Activated CD8-positive, alpha-beta T cell treated with anti-CD3 and anti-CD28 coated beads for 36 hours (primary cell): ENCODE measurements at regions not wholly inside any gene's neighbourhood (a gene's known extent, or its start where the extent isn't known, plus 50 kb on each side); places are given as distances from the start of the nearest gene placed in this dataset.

Experiments
- ATAC-seq: fragments of 200-7000 bp; cut with Tn5 transposase; one replicate; pipeline ENCODE4 v1.10.0; 2021; ENCODE audit warnings: mild to moderate bottlenecking, moderate library complexity
- CTCF ChIA-PET: fragments of 350-600 bp; sonication (Branson Sonifier 250); formaldehyde crosslinking; loops from one replicate; lab custom pipeline; 2021; ENCODE audit warnings: antibody characterized with exemption; lab: Charles Lee
- POLR2A ChIA-PET: fragments of 350-600 bp; sonication (Branson Sonifier 250); formaldehyde crosslinking; loops from one replicate; lab custom pipeline; 2021; ENCODE audit warnings: antibody characterized with exemption; lab: Charles Lee
- DNase-seq: peaks from one replicate; pipeline ENCODE4 v3.0.0-alpha.2; 2020
- H3K27ac Mint-ChIP-seq: one replicate; pipeline ENCODE4 v1.8.0; 2021; ENCODE audit warnings: mild to moderate bottlenecking, mixed read lengths
- H3K27me3 Mint-ChIP-seq: one replicate; pipeline ENCODE4 v1.8.0; 2021; ENCODE audit warnings: mixed read lengths
- H3K36me3 Mint-ChIP-seq: one replicate; pipeline ENCODE4 v1.8.0; 2021; ENCODE audit warnings: low read depth, mixed read lengths
- H3K4me1 Mint-ChIP-seq: one replicate; pipeline ENCODE4 v1.8.0; 2021; ENCODE audit warnings: low read depth, mixed read lengths
- H3K4me3 Mint-ChIP-seq: one replicate; pipeline ENCODE4 v1.8.0; 2021; ENCODE audit warnings: mild to moderate bottlenecking, moderate library complexity, mixed read lengths
- H3K9me3 Mint-ChIP-seq: one replicate; pipeline ENCODE4 v1.8.0; 2021; ENCODE audit warnings: mixed read lengths
- CTCF ChIP-seq: fragments of 200-600 bp; IDR thresholded peaks from one replicate; pipeline ENCODE4 v1.8.0; 2022; ENCODE audit warnings: antibody characterized with exemption, mild to moderate bottlenecking
- intact Hi-C: fragments of 100-400 bp; cut with micrococcal nuclease; formaldehyde crosslinking; loops from one replicate; pipeline ENCODE4 v1.10.0; 2022

- peaks cover 6% of the 10 kb centered on the region for H3K9me3 Mint-ChIP-seq
- no peak overlapping the region for H3K4me3 Mint-ChIP-seq
- no peaks in the 10 kb centered on the region for H3K36me3 Mint-ChIP-seq
- CTCF ChIA-PET = no interaction called here
- POLR2A ChIA-PET = no interaction called here
- intact Hi-C loops = no loop called here
- no peak overlapping the region for H3K27ac Mint-ChIP-seq
- DNase-seq = no peak
- H3K4me1 Mint-ChIP-seq = no peaks in the 10 kb centered on the region
- no peaks in the 10 kb centered on the region for H3K27me3 Mint-ChIP-seq
- no peak for ATAC-seq
- no peak for TF ChIP-seq CTCF
Measured at GRCh38 chr1:80646053-80646452, 1154.7 kb upstream of the ADGRL2 start.

GRCh38 chr1:80645621-80646020 is 1155.1 kb upstream of the ADGRL2 start:
- H3K27ac Mint-ChIP-seq = no peak overlapping the region
- CTCF ChIA-PET = no interaction called here
- no peak for TF ChIP-seq CTCF
- H3K9me3 Mint-ChIP-seq = peaks cover 6% of the 10 kb centered on the region
- no peaks in the 10 kb centered on the region for H3K4me1 Mint-ChIP-seq
- intact Hi-C loops = no loop called here
- POLR2A ChIA-PET = no interaction called here
- no peaks in the 10 kb centered on the region for H3K36me3 Mint-ChIP-seq
- no peak for ATAC-seq
- H3K27me3 Mint-ChIP-seq = no peaks in the 10 kb centered on the region
- H3K4me3 Mint-ChIP-seq = no peak overlapping the region
- no peak for DNase-seq

GRCh38 chr1:80640978-80641377 is 1159.8 kb upstream of the ADGRL2 start:
- TF ChIP-seq CTCF = no peak
- ChIA-PET CTCF (no interaction called here), POLR2A (no interaction called here)
- Mint-ChIP-seq H3K27ac (no peak overlapping the region), H3K9me3 (peaks cover 7% of the 10 kb centered on the region), H3K4me1 (no peaks in the 10 kb centered on the region), H3K4me3 (no peak overlapping the region), H3K27me3 (no peaks in the 10 kb centered on the region), H3K36me3 (no peaks in the 10 kb centered on the region)
- ATAC-seq (no peak), DNase-seq (no peak)
- intact Hi-C loops = no loop called here

GRCh38 chr1:80639777-80640533 is 1160.8 kb upstream of the ADGRL2 start:
- TF ChIP-seq CTCF = no peak
- ChIA-PET POLR2A (no interaction called here), CTCF (no interaction called here)
- no peak for DNase-seq
- H3K27me3 Mint-ChIP-seq = no peaks in the 10 kb centered on the region
- no peaks in the 10 kb centered on the region for H3K36me3 Mint-ChIP-seq
- no peak for ATAC-seq
- no peak overlapping the region for H3K27ac Mint-ChIP-seq
- intact Hi-C loops = no loop called here
- no peak overlapping the region for H3K4me3 Mint-ChIP-seq
- H3K4me1 Mint-ChIP-seq = no peaks in the 10 kb centered on the region
- peaks cover 10% of the 10 kb centered on the region for H3K9me3 Mint-ChIP-seq

- no peak for TF ChIP-seq CTCF
- Mint-ChIP-seq H3K9me3 (peaks cover 3% of the 10 kb centered on the region), H3K27ac (no peak overlapping the region), H3K27me3 (no peaks in the 10 kb centered on the region), H3K36me3 (no peaks in the 10 kb centered on the region), H3K4me1 (no peaks in the 10 kb centered on the region), H3K4me3 (no peak overlapping the region)
- CTCF ChIA-PET = no interaction called here
- intact Hi-C loops = no loop called here
- POLR2A ChIA-PET = no interaction called here
- no peak for ATAC-seq
- no peak for DNase-seq
Measured at GRCh38 chr1:80633947-80634706, 1166.6 kb upstream of the ADGRL2 start.
